ENCODE measurements at regions not wholly inside any gene's neighbourhood (a gene's known extent, or its start where the extent isn't known, plus 50 kb on each side); places are given as distances from the start of the nearest gene placed in this dataset.

GRCh38 chr2:51528156-51528555 is 496.2 kb upstream of the NRXN1 start:
- TF ChIP-seq POLR2A (IDR thresholded peaks at IDR 0.05) (no peak), POLR2AphosphoS5 (IDR thresholded peaks at IDR 0.05) (no peak), EP300 (IDR thresholded peaks at IDR 0.05) (no peak)
